ENCODE measurements at regions not wholly inside any gene's neighbourhood (a gene's known extent, or its start where the extent isn't known, plus 50 kb on each side); places are given as distances from the start of the nearest gene placed in this dataset.

- FAIRE-seq: no peak
Measured at GRCh38 chr13:22018076-22018835, 347.4 kb downstream of the FGF9 start.

GRCh38 chr13:22018836-22019210 is 347.9 kb downstream of the FGF9 start:
- FAIRE-seq: no peak

- FAIRE-seq: no peak
Measured at GRCh38 chr13:22024381-22024994, 353.6 kb downstream of the FGF9 start.

- no peak for FAIRE-seq
Measured at GRCh38 chr13:22027566-22027965, 356.7 kb downstream of the FGF9 start.

GRCh38 chr13:22028831-22029230 is 358.0 kb downstream of the FGF9 start:
- no peak for FAIRE-seq

- FAIRE-seq: no peak
Measured at GRCh38 chr13:22030321-22030720, 359.4 kb downstream of the FGF9 start.

- no peak for FAIRE-seq
Measured at GRCh38 chr13:22031702-22032286, 360.9 kb downstream of the FGF9 start.

GRCh38 chr13:22032905-22033304 is 362.0 kb downstream of the FGF9 start:
- FAIRE-seq: no peak

- no peak for FAIRE-seq
Measured at GRCh38 chr13:22039961-22040360, 369.1 kb downstream of the FGF9 start.

GRCh38 chr13:22040810-22041364 is 370.0 kb downstream of the FGF9 start:
- no peak for FAIRE-seq

GRCh38 chr13:22041741-22042140 is 370.9 kb downstream of the FGF9 start:
- FAIRE-seq: no peak

GRCh38 chr13:22047082-22047784 is 376.4 kb downstream of the FGF9 start:
- FAIRE-seq: no peak

- no peak for FAIRE-seq
Measured at GRCh38 chr13:22047785-22048104, 376.9 kb downstream of the FGF9 start.

- peak; percentile 94 for FAIRE-seq
Measured at GRCh38 chr13:22049384-22049783, 378.5 kb downstream of the FGF9 start.

- no peak for FAIRE-seq
Measured at GRCh38 chr13:22050951-22051563, 380.2 kb downstream of the FGF9 start.

- FAIRE-seq: no peak
Measured at GRCh38 chr13:22053053-22053452, 382.2 kb downstream of the FGF9 start.

GRCh38 chr13:22055259-22055658 is 384.4 kb downstream of the FGF9 start:
- FAIRE-seq: no peak

- FAIRE-seq: no peak
Measured at GRCh38 chr13:22060187-22060586, 389.3 kb downstream of the FGF9 start.

- FAIRE-seq: no peak
Measured at GRCh38 chr13:22061371-22061805, 390.5 kb downstream of the FGF9 start.

- no peak for FAIRE-seq
Measured at GRCh38 chr13:22061806-22062391, 391.0 kb downstream of the FGF9 start.

- no peak for FAIRE-seq
Measured at GRCh38 chr13:22062478-22063205, 391.8 kb downstream of the FGF9 start.
